ENCODE measurements at regions not wholly inside any gene's neighbourhood (a gene's known extent, or its start where the extent isn't known, plus 50 kb on each side); places are given as distances from the start of the nearest gene placed in this dataset.
A peak's percentile ranks its signal among the peaks of the same experiment; 100 is the strongest.
"Not testable (repeated sequence)": the region's sequence is repeated elsewhere in the genome, so short reads cannot be mapped to it uniquely, and the experiment has no call there.

- H3K36me3 Mint-ChIP-seq = peaks cover 0 to 18% of the 10 kb centered on the region in 2 donors
- ATAC-seq (peak; percentile 33 to 67), DNase-seq (ENCODE audit: low spot score in 2 of 2) (no peak)
- H3K27ac Mint-ChIP-seq = peak overlapping the region in 1 of 2 donors; percentile 16
- H3K9me3 Mint-ChIP-seq = no peaks in the 10 kb centered on the region
Observed at GRCh38 chr9:104980039-104980654, 52.2 kb upstream of the ABCA1 start.

GRCh38 chr9:104981543-104982129 lies 53.7 kb upstream of the ABCA1 start:
- ATAC-seq (no peak), DNase-seq (ENCODE audit: low spot score in 2 of 2) (no peak)
- Mint-ChIP-seq H3K36me3 (peaks cover 0 to 18% of the 10 kb centered on the region in 2 donors), H3K27ac (peak overlapping the region in 1 of 2 donors; percentile 26), H3K9me3 (no peaks in the 10 kb centered on the region)

GRCh38 chr9:104982543-104982942 lies 54.6 kb upstream of the ABCA1 start:
- no peak for ATAC-seq
- Mint-ChIP-seq H3K9me3 (peaks cover 0 to 4% of the 10 kb centered on the region in 2 donors), H3K27ac (no peak overlapping the region), H3K36me3 (peaks cover 0 to 23% of the 10 kb centered on the region in 2 donors)
- DNase-seq (ENCODE audit: low spot score in 2 of 2) = no peak

- no peak for DNase-seq (ENCODE audit: low spot score in 2 of 2)
- Mint-ChIP-seq H3K27ac (no peak overlapping the region), H3K36me3 (peaks cover 0 to 26% of the 10 kb centered on the region in 2 donors), H3K9me3 (peaks cover 0 to 4% of the 10 kb centered on the region in 2 donors)
- ATAC-seq = no peak
Observed at GRCh38 chr9:104983491-104983890, 55.5 kb upstream of the ABCA1 start.

- Mint-ChIP-seq H3K27ac (peak overlapping the region in 1 of 2 donors; percentile 65), H3K36me3 (peaks cover 0 to 26% of the 10 kb centered on the region in 2 donors), H3K9me3 (peaks cover 0 to 4% of the 10 kb centered on the region in 2 donors)
- DNase-seq (ENCODE audit: low spot score in 2 of 2) (no peak), ATAC-seq (no peak)
Observed at GRCh38 chr9:104984121-104984520, 56.2 kb upstream of the ABCA1 start.

GRCh38 chr9:104984542-104984941 lies 56.6 kb upstream of the ABCA1 start:
- DNase-seq (ENCODE audit: low spot score in 2 of 2) (no peak), ATAC-seq (peak; percentile 73 to 89)
- Mint-ChIP-seq H3K36me3 (peaks cover 0 to 26% of the 10 kb centered on the region in 2 donors), H3K27ac (peak overlapping the region; percentile 65 to 95), H3K9me3 (peaks cover 0 to 4% of the 10 kb centered on the region in 2 donors)

GRCh38 chr9:104984948-104985347 lies 57.0 kb upstream of the ABCA1 start:
- DNase-seq (ENCODE audit: low spot score in 2 of 2) (no peak), ATAC-seq (peak in 1 of 2 donors; percentile 42)
- Mint-ChIP-seq H3K36me3 (peaks cover 0 to 26% of the 10 kb centered on the region in 2 donors), H3K27ac (peak overlapping the region; percentile 65 to 95), H3K9me3 (peaks cover 0 to 4% of the 10 kb centered on the region in 2 donors)

GRCh38 chr9:104986096-104986495 lies 58.1 kb upstream of the ABCA1 start:
- peak overlapping the region in 1 of 2 donors; percentile 2 for H3K27ac Mint-ChIP-seq
- ATAC-seq = no peak
- peaks cover 0 to 4% of the 10 kb centered on the region in 2 donors for H3K9me3 Mint-ChIP-seq
- peaks cover 0 to 26% of the 10 kb centered on the region in 2 donors for H3K36me3 Mint-ChIP-seq
- DNase-seq (ENCODE audit: low spot score in 2 of 2) = no peak

GRCh38 chr9:104987743-104988142 lies 59.8 kb upstream of the ABCA1 start:
- no peak overlapping the region for H3K27ac Mint-ChIP-seq
- ATAC-seq (no peak), DNase-seq (ENCODE audit: low spot score in 2 of 2) (no peak)
- peaks cover 0 to 4% of the 10 kb centered on the region in 2 donors for H3K9me3 Mint-ChIP-seq
- peaks cover 0 to 14% of the 10 kb centered on the region in 2 donors for H3K36me3 Mint-ChIP-seq

GRCh38 chr9:104988539-104988938 lies 60.6 kb upstream of the ABCA1 start:
- no peak overlapping the region for H3K27ac Mint-ChIP-seq

GRCh38 chr9:104991144-104991953 lies 63.4 kb upstream of the ABCA1 start:
- peak; percentile 80 to 88 for DNase-seq (ENCODE audit: low spot score in 2 of 2)
- Mint-ChIP-seq H3K36me3 (peaks cover 0 to 8% of the 10 kb centered on the region in 2 donors), H3K27ac (peak overlapping the region; percentile 89 to 97), H3K9me3 (peaks cover 0 to 4% of the 10 kb centered on the region in 2 donors)
- peak; percentile 84 to 85 for ATAC-seq

More at GRCh38 chr9:104988539-104988938, 60.6 kb upstream of the ABCA1 start:
- DNase-seq (ENCODE audit: low spot score in 2 of 2) (no peak), ATAC-seq (no peak)
- H3K9me3 Mint-ChIP-seq = peaks cover 0 to 4% of the 10 kb centered on the region in 2 donors
- H3K36me3 Mint-ChIP-seq = peaks cover 0 to 8% of the 10 kb centered on the region in 2 donors

GRCh38 chr9:104992659-104993058 lies 64.7 kb upstream of the ABCA1 start:
- Mint-ChIP-seq H3K36me3 (peaks cover 0 to 1% of the 10 kb centered on the region in 2 donors), H3K9me3 (no peaks in the 10 kb centered on the region)

GRCh38 chr9:104993291-104993963 lies 65.5 kb upstream of the ABCA1 start:
- H3K9me3 Mint-ChIP-seq = no peaks in the 10 kb centered on the region
- H3K27ac Mint-ChIP-seq = no peak overlapping the region
- peak in 1 of 2 donors; percentile 3 for ATAC-seq
- H3K36me3 Mint-ChIP-seq = no peaks in the 10 kb centered on the region
- DNase-seq (ENCODE audit: low spot score in 2 of 2) = no peak

More at GRCh38 chr9:104992659-104993058, 64.7 kb upstream of the ABCA1 start:
- H3K27ac Mint-ChIP-seq = peak overlapping the region in 1 of 2 donors; percentile 89
- DNase-seq (ENCODE audit: low spot score in 2 of 2) (no peak), ATAC-seq (no peak)

GRCh38 chr9:104997536-104997935 lies 69.6 kb upstream of the ABCA1 start:
- DNase-seq (ENCODE audit: low spot score in 2 of 2) (no peak), ATAC-seq (no peak)
- no peaks in the 10 kb centered on the region for H3K9me3 Mint-ChIP-seq
- H3K36me3 Mint-ChIP-seq = no peaks in the 10 kb centered on the region
- no peak overlapping the region for H3K27ac Mint-ChIP-seq

GRCh38 chr9:104999136-104999535 lies 71.2 kb upstream of the ABCA1 start:
- ATAC-seq = peak in 1 of 2 donors; percentile 28
- H3K36me3 Mint-ChIP-seq = no peaks in the 10 kb centered on the region
- DNase-seq (ENCODE audit: low spot score in 2 of 2) = no peak
- no peaks in the 10 kb centered on the region for H3K9me3 Mint-ChIP-seq
- H3K27ac Mint-ChIP-seq = no peak overlapping the region

GRCh38 chr9:105000529-105000928 lies 72.6 kb upstream of the ABCA1 start:
- not testable (repeated sequence) for DNase-seq (ENCODE audit: low spot score in 2 of 2)

More at GRCh38 chr9:105000529-105000928, 72.6 kb upstream of the ABCA1 start:
- not testable (repeated sequence) for H3K36me3 Mint-ChIP-seq, ATAC-seq, H3K9me3 Mint-ChIP-seq, H3K27ac Mint-ChIP-seq

Measured in activated naive CD4-positive, alpha-beta T cell treated with anti-CD3 and anti-CD28 coated beads, Interleukin-2, amount 50 U/mL, for 72 hours (primary cell).